ENCODE measurements at regions not wholly inside any gene's neighbourhood (a gene's known extent, or its start where the extent isn't known, plus 50 kb on each side); places are given as distances from the start of the nearest gene placed in this dataset.

- TF ChIP-seq POLR2A (IDR thresholded peaks at IDR 0.05) (no peak), POLR2AphosphoS5 (IDR thresholded peaks at IDR 0.05; ENCODE audit: insufficient read depth in 1 of 2, low read depth in 1 of 2) (no peak)
- TF ChIP-seq, protein P1, sequence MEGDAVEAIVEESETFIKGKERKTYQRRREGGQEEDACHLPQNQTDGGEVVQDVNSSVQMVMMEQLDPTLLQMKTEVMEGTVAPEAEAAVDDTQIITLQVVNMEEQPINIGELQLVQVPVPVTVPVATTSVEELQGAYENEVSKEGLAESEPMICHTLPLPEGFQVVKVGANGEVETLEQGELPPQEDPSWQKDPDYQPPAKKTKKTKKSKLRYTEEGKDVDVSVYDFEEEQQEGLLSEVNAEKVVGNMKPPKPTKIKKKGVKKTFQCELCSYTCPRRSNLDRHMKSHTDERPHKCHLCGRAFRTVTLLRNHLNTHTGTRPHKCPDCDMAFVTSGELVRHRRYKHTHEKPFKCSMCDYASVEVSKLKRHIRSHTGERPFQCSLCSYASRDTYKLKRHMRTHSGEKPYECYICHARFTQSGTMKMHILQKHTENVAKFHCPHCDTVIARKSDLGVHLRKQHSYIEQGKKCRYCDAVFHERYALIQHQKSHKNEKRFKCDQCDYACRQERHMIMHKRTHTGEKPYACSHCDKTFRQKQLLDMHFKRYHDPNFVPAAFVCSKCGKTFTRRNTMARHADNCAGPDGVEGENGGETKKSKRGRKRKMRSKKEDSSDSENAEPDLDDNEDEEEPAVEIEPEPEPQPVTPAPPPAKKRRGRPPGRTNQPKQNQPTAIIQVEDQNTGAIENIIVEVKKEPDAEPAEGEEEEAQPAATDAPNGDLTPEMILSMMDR (IDR thresholded peaks at IDR 0.05), result no peak
Observed at GRCh38 chr17:72244956-72245355, 124.1 kb downstream of the SOX9 start.

All from vagina (tissue), 2 donors.